HL-60 (cell line): ENCODE measurements at regions not wholly inside any gene's neighbourhood (a gene's known extent, or its start where the extent isn't known, plus 50 kb on each side); places are given as distances from the start of the nearest gene placed in this dataset.

ENCODE experiments used
- DNase-seq, 2 experiments: peaks; one replicate each; pipeline ENCODE4 v3.0.0-alpha.2; 2010 to 2020; ENCODE audit warnings: low read depth in 1 of 2, low spot score in 1 of 2
- H3K27ac ChIP-seq: fragments of 250-450 bp; sonication (Bioruptor Pico); replicated peaks from 2 replicates; pipeline ENCODE4 v1.5.1; 2020; ENCODE audit warnings: mild to moderate bottlenecking, moderate library complexity
- H3K27me3 ChIP-seq: fragments of 250-450 bp; sonication (Bioruptor Pico); 2 replicates; pipeline ENCODE4 v1.5.1; 2021; ENCODE audit warnings: mild to moderate bottlenecking, moderate library complexity; ENCODE audit not compliant: insufficient read depth, poor library complexity, severe bottlenecking
- H3K4me3 ChIP-seq: replicated peaks from 2 replicates; pipeline ENCODE4 v1.5.1; 2011; ENCODE audit warnings: mild to moderate bottlenecking, control low read depth, low read length; ENCODE audit not compliant: insufficient read depth
- CTCF ChIP-seq: IDR thresholded peaks from one replicate; pipeline ENCODE4 v1.5.1; 2011; ENCODE audit warnings: low read length, control low read depth, inconsistent platforms; ENCODE audit not compliant: insufficient read depth
- GABPA ChIP-seq: IDR thresholded peaks from 2 replicates; pipeline ENCODE4 v1.6.1; 2012; ENCODE audit warnings: low read depth
- POLR2AphosphoS5 ChIP-seq: IDR thresholded peaks from 2 replicates; pipeline ENCODE4 v1.6.1; 2012; ENCODE audit warnings: low read depth
- REST ChIP-seq: IDR thresholded peaks from 2 replicates; pipeline ENCODE4 v1.6.1; 2012; ENCODE audit warnings: low read depth; ENCODE audit not compliant: insufficient replicate concordance
- SPI1 ChIP-seq: IDR thresholded peaks from 2 replicates; pipeline ENCODE4 v1.6.1; 2012; ENCODE audit warnings: low read depth, mild to moderate bottlenecking, borderline replicate concordance

- Histone ChIP-seq H3K27me3 (peaks cover 2% of the 10 kb centered on the region), H3K27ac (no peak overlapping the region), H3K4me3 (no peak overlapping the region)
- TF ChIP-seq REST (no peak), CTCF (no peak), SPI1 (no peak), GABPA (no peak), POLR2AphosphoS5 (no peak)
- no peak for DNase-seq
These were observed 314.3 kb downstream of the TNS1 start for GRCh38 chr2:217688494-217688893.

GRCh38 chr2:217687771-217688170, 315.0 kb downstream of the TNS1 start:
- Histone ChIP-seq H3K4me3 (no peak overlapping the region), H3K27me3 (peaks cover 2% of the 10 kb centered on the region), H3K27ac (no peak overlapping the region)
- TF ChIP-seq GABPA (no peak), CTCF (no peak), REST (no peak), SPI1 (no peak), POLR2AphosphoS5 (no peak)
- no peak for DNase-seq

GRCh38 chr2:217685255-217685605, 317.6 kb downstream of the TNS1 start:
- H3K27me3 ChIP-seq: peaks cover 2% of the 10 kb centered on the region
- H3K4me3 ChIP-seq: no peak overlapping the region
- TF ChIP-seq GABPA: no peak
- no peak for TF ChIP-seq CTCF
- TF ChIP-seq REST: no peak
- no peak for TF ChIP-seq POLR2AphosphoS5
- no peak for TF ChIP-seq SPI1
- DNase-seq: no peak
- no peak overlapping the region for H3K27ac ChIP-seq
